ENCODE measurements at regions not wholly inside any gene's neighbourhood (a gene's known extent, or its start where the extent isn't known, plus 50 kb on each side); places are given as distances from the start of the nearest gene placed in this dataset.

GRCh38 chr4:27779827-27780226 lies 919.2 kb downstream of the STIM2 start:
- no peak for TF ChIP-seq POLR2A (IDR thresholded peaks at IDR 0.05)
- TF ChIP-seq, protein P1, sequence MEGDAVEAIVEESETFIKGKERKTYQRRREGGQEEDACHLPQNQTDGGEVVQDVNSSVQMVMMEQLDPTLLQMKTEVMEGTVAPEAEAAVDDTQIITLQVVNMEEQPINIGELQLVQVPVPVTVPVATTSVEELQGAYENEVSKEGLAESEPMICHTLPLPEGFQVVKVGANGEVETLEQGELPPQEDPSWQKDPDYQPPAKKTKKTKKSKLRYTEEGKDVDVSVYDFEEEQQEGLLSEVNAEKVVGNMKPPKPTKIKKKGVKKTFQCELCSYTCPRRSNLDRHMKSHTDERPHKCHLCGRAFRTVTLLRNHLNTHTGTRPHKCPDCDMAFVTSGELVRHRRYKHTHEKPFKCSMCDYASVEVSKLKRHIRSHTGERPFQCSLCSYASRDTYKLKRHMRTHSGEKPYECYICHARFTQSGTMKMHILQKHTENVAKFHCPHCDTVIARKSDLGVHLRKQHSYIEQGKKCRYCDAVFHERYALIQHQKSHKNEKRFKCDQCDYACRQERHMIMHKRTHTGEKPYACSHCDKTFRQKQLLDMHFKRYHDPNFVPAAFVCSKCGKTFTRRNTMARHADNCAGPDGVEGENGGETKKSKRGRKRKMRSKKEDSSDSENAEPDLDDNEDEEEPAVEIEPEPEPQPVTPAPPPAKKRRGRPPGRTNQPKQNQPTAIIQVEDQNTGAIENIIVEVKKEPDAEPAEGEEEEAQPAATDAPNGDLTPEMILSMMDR (IDR thresholded peaks at IDR 0.05): no peak

Data from heart left ventricle (tissue), 13 donors.